GM19452 (cell line): ENCODE measurements at regions not wholly inside any gene's neighbourhood (a gene's known extent, or its start where the extent isn't known, plus 50 kb on each side); places are given as distances from the start of the nearest gene placed in this dataset.
"Not testable (repeated sequence)": the region's sequence is repeated elsewhere in the genome, so short reads cannot be mapped to it uniquely, and the experiment has no call there.

Experiments used
- ATAC-seq: cut with Tn5 transposase; IDR thresholded peaks from one replicate; pipeline ENCODE4 v1.9.1; 2021; ENCODE audit not compliant: unreplicated experiment

DNA sequence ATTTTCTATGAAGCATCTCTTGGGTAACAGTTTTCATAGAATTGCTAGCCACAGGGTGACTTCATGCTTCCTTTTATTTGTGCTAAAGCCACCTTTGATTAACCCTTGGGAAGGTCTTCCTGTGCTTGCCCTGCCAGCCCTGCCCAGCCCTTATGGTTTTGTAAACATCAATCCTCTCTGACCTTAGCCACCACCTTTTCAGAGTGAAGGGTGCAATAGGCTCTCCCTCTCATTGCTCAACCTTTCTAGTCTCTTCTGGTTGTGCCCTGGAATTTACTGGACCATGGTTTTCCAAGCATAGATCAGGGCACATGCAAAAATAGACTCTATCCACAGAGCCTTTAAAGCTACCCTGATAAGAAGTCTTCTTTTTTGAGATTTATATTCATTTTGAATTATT is 77.7 kb upstream of the FRMD6 start:
- no peak for ATAC-seq

DNA sequence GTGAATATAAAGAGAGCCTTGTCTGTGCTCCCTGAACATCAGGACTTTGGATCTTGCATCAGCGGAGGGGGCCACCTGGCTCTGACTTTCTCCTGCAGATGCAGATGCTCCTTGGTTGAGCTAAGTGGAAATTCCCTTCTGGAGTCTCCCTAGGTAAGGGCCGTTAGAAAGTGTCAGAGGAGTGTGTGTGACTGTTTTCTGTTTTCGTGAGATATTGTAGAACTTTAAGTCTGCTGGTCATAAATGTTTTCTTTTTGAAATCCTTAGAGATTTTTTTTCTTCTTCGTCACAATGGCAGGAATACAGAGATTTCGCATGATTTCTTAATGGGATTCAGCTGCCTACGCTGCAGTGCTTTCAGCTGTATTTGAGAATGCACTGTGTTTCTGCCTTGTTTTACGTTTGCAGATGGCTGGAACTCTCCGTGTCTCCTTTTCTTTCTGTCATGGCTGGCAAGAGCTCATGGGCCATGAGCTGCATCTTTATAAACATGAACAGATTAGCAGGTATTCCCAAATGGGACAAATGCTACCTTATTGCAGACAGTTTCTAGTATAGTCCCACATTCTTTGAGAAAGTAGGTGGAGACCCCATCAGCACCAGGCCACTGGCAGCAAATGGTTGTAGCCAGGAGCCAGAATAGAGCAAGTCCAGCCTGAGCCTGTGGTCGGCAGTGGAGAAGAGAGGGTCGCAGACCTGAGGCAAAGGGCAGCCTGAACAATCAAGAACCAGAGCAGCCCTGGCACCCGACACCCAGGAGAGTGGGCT is 76.2 kb upstream of the FRMD6 start:
- ATAC-seq, result no peak

DNA sequence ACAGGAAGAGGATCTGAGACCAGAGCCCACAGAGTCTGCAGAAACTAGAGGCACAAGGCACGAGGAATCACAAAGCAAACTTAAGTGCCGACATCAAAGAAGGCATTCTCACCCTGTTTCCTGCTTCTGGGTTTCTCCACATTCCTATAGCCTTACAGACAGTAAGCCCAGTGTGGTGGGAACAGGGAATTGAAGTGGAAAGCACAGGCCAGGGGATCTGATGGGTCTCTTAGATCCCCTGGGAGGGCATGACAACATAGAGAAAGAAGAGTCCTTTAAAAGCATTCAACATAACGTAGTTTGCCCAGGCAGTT is 75.6 kb upstream of the FRMD6 start:
- no peak for ATAC-seq

DNA sequence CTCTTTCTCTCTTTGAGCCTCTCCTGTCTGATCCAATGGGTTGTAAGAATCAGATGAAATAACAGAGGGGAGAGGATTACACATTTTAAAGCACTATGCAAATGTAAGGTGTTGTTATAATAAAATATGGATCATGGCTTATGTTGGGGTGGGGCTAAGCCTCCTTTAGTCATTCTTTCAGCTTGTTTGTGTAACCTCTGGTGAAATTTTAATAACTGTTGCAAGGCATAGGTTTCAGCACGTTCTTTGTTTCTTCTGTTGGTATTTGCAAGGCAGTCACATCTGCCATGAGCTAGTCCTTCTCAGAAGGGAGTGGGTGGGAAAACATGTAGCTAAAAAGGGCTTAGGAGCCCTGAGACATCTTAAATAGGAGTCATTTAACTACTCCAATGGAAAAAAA is 74.8 kb upstream of the FRMD6 start:
- no peak for ATAC-seq

DNA sequence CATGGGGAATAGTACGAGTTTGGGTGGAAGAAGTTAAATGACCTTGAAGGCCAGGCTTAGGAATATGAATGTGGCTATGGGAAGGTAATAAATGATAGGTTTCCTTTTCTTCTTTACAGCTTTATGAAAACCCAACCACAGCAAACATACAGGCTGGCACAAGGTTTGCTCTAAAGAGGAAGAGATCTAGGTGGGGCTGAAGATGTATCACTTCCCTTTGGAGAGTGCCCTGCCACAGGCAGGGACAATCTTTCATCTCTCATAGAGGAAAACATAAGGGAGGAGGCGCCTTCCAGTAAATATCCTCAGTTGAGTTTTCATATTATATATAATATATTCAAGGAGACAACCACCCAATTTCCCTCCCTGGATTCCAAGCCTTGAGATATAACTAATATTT is 72.9 kb upstream of the FRMD6 start:
- no peak for ATAC-seq

DNA sequence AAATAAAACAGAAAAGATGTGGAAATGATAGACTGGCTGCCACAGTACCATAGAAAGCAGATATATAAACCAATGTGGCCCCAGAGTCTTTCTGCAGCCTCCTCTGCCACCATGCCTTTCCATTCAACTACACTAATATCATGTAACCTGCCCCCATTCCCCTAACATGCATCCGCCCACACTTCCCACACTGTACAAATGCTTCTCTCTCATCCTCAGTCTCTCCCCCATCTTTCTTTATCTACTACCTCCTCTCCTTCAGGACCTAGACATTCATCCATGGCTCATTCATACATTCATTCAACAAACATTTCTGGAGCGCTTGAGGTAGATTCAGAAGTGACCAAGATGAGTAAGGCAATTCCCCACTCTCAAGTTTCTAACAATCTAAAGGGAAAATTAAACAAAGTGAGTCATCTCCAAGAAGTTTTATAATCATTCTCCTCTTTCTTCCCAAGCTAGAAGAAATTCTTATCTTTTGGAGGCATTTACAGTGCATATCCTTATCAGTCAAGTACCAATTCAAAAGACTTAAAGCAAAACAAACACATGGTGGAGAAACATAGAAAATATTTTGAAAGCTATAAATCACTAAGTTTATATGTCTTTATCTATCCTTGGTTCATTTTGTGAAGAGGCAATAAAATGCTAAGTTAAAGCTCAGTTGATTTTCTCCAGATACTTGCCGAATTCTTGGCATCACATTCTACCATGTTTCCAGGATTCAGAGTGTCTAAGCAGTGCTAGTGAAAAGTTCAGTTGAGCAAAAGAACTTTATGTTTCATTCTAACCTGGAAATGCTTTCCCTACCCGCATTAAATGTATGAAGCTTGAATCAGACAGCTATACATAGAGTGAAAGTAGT is 70.5 kb upstream of the FRMD6 start:
- no peak for ATAC-seq

DNA sequence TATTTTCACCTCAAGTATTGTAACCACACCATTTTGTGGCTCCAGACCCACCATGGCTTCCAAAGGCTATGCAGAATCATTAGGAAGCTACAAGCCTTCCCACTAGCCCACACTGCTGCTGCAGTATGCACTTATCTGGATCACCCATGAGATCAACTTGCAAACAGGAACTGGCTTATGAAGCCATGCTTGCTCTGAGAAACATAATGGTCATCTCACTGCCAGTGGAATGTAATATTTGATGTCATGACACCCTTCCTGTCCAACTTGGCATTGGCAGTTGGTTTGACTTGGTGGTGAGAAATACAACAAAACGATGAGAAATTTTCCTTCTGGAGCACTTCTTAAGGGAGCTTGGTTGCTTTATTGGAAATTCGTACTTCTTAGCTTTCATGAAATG is 69.3 kb upstream of the FRMD6 start:
- no peak for ATAC-seq

DNA sequence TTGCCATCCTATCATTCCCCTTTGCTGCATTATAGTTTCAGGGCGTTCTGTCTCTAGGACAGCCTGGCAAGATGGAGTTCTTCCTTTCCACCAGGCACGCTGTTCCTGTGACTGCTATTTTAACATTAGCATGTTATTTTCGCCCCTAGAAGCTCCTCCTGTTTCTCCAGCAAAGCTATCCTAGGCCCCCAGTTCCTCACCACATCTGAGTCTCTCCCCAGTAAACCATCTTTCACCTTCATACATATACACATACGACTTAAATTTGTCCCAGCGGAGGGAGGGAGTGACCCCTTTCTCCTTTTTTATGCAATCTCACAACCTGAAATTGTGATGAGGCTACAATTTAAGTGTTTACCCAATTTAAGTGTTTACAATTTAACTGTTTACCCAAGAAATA is 66.7 kb upstream of the FRMD6 start:
- ATAC-seq, result no peak

DNA sequence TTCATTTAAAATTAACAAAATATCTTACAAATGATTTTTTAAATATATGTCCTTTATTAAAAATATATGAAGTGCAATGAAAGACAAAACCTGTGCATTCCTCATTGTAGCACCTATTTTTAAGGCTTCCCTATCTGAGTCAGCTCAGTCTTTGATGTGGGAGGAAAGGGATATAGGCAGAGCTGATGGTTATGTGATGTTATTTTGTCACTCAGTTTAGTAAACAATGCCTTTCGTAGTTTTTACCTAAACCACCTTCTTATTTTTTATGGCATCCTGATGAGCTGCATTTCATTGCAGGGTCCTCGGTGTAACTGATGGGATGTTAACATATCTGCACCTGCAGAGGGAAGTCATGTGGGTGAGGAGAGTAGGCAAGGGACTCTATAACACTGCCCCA is 58.9 kb upstream of the FRMD6 start:
- ATAC-seq, result no peak

DNA sequence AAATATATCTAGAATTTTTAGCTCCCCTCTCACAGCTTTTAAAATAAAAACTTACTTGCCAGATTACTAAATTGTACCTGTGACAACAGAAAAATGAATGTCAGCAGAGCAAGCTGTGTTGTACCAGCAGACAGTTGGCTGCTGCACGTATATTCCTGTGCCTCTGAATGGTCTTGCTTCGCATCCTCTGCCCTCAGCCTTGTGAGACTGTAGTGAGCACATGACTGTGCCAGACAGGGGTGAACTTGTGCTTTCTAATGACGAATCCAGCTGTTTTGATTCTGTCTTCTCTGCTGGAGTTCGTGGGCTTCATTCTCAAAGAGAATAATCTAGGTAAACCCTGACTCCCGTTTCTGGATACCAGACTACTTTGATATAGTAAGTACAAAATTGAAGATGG is 58.3 kb upstream of the FRMD6 start:
- no peak for ATAC-seq

DNA sequence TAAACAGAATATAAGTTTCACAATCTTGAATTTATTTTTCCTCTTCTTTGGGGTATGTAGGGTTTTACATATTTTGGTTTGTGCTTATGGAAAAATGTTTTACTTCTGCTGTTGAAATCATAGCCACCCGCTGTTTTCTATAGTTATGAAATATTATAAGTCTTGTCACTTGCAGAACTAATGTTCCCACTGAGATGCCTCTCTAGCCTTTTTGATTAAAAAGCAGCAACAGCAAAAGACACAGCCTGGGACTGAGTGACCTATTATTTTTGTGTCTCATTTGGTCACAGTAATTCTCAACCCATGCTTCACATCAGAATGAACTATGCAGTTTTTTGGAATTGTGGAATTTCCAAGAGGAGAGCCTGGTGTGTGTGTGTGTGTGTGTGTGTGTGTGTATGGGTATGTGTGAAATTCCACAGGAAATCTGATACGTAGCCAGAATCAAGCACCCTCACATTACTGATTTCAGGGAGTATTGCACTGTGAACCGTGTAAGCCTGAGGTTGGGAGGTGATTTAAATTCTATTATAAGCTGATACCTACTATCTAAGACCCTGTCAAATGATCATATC is 55.7 kb upstream of the FRMD6 start:
- no peak for ATAC-seq

DNA sequence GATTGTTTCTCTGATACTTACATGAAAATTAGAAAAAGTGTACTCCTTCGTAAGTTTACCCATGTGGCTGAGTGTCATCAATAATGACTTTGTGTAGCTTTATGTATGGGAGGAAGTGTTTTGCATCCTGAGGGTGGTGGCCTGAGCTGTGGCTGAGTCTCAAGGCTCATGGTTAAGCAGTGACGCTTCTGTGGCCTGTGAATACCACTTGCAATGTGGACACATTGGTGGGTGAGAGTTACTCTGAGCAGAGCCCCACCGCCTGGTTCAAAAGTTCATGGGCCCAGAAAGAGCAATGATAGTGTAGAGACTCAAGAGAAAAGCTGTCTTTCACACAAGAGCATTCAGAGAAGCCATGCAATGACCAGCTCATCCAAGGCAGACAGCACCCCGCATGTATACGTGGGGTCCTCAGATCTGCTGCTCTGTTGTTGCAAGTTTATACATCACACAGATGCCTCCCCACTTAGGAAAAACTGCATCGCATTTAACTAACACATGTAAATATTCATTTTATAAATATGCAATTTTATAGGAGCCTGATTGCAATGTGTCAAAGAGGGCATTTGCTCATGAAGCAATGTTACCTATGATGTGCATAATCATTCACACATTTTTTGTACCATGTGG is 55.1 kb upstream of the FRMD6 start:
- no peak for ATAC-seq

DNA sequence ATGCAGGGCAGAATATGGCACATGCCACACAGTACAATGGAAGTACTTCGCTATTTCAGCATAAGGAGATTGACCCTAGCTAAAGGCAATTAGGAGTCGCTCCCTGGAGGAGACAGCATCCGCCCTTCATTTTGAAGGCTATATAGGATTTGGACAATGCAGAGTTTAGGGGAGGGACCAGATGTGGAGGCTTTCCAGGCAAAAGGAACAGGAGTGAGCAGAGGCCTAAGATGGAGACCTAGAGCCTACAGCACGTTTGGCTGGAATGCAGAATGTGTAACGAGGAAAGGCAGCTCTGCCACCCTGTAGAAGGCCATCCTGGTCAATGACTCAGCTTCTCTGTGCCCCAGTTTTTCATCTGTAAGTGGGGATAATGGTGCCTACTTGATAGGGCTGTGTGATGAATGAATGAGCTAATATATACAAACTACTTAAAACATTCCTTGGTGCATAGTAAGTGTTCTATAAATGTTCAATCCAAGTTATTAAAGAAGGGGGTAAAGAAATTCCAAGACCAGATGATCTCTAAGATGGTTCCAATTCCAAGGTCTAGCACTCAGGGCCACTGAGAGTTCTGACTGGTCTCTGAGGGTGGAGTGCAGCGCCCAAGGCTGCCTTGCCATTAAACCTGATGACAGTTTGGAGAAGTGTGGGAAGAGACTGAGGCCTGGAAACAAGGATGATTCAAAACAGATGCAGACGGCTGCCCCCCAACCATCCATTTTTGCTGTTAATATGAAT is 54.3 kb upstream of the FRMD6 start:
- ATAC-seq, result no peak

DNA sequence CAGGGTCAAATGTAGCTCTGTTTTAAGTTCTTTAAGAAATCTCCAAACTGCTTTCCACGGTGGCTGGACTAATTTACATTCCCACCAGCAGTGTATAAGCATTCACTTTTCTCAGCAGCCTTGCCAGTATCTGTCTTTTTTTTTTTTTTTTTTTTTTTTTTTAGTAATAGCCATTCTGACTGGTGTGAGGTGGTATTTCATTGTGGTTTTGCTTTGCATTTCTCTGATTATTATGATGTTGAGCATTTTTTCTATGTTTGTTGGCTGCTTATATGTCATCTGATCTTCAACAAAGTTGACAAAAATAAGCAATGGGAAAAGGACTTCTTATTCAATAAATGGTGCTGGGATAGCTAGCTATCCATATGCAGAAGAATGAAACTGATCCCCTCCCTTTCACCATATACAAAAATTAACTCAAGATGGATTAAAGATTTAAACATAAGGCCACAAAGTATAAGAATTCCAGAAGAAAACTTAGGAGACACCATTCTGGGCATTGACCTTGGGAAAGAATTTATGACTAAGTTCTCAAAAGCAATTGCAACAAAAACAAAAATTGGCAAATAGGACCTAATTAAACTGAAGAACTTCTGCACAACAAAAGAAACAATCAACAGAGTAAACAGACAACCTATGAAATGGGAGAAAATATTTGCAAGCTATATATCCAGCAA is 52.6 kb upstream of the FRMD6 start:
- ATAC-seq, result not testable (repeated sequence)

DNA sequence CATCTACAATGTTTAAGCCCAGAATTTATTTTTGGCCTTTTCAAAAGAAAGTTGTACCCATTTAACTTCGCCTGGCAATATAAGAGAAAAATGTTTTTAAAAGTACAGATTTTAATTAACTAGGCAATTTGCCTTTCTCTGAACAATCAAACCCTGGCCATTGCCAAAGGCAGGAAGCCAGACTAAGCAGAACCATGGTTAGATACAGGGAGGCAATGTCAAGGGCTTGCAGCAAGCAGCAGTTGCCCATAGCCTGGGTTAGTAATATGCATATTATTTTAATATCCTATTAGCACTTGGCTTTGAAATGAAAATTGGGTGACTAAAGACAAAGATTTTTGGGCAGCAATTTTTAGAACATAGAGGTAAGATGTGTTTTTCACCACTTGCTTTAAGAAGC is 51.1 kb upstream of the FRMD6 start:
- no peak for ATAC-seq
